ENCODE measurements at regions not wholly inside any gene's neighbourhood (a gene's known extent, or its start where the extent isn't known, plus 50 kb on each side); places are given as distances from the start of the nearest gene placed in this dataset.
"Not testable (repeated sequence)": the region's sequence is repeated elsewhere in the genome, so short reads cannot be mapped to it uniquely, and the experiment has no call there.

DNA sequence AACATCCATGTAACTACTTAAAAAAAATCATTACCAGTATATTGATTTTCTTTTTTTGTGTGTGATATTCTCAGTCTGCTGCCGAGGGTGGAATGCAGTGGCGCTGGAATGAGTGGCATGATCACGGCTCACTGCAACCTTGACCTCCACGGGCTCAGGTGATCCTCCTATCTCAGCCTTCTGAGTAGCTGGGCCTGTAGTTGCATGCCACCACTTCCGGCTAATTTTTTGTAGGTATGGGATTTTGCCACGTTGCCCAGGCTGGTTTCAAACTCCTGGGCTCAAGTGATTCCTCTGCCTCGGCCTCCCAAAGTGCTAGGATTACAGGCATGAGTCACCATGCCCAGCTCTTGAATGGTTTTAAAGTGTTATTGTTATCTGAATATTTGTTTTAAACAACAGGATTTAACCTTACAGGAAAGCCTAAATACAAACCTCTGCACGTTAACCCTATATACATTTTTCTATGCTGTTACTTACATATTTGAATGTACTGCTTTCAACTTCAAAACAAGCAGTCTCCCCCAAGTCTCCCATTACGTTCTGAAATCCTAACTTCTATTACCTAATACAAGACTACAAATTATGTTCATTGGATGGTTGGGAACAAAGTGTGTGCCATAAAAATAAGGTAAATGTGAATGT, 61.7 kb downstream of the KPNA2 start:
- no peak for DNase-seq

- DNase-seq = not testable (repeated sequence)
These were observed 63.8 kb downstream of the KPNA2 start for GRCh38 chr17:68099341-68099753.

DNA sequence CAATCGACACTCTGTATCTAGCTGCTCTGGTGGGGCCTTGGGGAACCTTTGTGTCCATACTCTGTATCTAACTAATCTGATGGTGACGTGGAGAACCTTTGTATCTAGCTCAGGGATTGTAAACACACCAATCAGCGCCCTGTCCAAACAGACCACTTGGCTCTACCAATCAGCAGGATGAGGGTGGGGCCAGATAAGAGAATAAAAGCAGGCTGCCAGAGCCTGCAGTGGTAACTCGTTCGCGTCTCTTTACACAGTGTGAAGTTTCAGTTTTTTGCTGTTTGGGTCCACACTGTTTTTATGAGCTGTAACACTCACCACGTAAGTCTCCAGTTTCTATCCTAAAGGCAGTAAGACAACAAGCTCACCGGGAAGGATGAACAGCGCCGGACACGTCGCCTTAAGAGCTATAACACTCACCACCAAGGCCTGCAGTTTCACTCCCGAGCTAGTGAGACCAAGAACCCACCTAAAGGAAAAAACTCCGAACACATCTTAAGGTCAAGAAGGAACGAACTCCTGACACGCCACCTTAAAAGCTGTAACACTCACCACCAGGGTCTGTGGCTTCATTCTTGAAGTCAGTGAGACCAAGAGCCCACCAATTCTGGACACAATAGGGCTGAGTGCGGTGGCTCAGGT, 64.6 kb downstream of the KPNA2 start:
- no peak for DNase-seq

- peak; percentile 80 for DNase-seq
These were observed 65.8 kb downstream of the KPNA2 start for GRCh38 chr17:68101075-68101986.

DNA sequence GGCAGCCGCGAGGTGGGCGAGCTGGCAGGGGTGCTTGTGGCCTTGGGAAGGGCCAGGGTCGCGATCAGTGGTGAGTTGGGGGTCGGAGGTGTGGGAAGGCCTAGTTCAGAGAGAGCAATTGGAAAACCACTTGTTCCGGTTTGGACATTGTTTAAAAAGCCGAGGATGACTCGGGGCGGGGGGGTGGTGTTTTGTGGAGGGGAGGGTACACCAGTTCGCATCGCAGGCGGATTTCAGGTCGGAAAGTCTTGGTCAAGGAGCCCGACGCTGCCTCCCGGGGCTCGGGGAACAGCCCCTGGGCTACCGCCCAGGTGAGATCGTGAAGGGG, 66.4 kb downstream of the KPNA2 start:
- DNase-seq = no peak

- no peak for DNase-seq
These were observed 66.8 kb downstream of the KPNA2 start for GRCh38 chr17:68102318-68102758.

DNA sequence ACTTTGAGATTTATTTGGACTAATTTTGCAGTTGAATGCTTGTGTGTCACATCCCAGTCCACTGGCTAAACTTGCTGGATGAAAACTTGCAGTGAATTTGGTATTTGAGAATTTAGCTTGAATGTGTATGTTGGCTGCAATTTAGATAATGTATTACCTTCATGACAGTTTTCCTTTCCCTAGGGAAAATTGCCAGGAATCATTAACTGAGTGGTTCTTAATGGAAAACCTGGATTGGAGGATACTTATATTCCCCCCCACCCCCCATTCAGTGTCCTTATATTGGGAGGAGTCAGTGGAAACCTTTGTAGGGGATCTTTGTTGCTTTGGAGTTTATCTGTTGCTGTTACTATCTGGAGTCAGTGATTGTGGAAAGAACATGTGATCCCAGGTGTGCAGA, 67.6 kb downstream of the KPNA2 start:
- DNase-seq = no peak

- no peak for DNase-seq
These were observed 70.5 kb downstream of the KPNA2 start for GRCh38 chr17:68106085-68106484.

GRCh38 chr17:68107373-68107772, 71.8 kb downstream of the KPNA2 start:
- no peak for DNase-seq

DNA sequence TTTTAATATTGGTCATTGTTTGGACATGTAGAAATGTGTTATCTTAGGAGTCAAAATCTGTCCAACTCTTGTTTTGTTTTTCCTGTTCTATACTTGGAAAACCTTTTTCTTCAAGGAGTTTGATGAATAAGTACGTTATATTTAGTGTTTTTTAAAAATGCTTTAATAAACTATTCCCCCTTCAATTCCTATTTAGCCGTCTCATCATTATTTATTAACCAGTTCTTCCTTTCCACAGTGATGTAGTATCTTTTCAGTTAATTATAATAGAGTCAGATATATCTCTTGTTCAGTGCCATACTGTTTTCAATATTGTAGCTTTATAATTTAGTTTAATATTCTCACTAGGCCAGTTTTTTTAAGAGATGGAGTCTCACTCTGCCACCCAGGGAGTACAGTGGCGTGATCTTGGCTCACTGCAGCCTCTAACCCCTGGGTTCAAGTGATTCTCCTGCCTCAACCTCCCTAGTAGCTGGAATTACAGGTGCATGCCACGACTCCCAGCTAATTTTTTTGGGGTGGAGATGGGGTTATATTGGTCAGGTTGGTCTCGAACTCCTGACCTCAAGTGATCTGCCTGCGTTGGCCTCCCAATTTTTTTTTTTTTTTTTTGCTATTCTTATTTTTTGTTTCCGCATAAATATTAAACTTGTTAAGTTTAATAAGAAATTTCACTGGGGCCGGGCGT, 72.9 kb downstream of the KPNA2 start:
- DNase-seq = no peak

GRCh38 chr17:68109404-68109803, 73.9 kb downstream of the KPNA2 start:
- not testable (repeated sequence) for DNase-seq

GRCh38 chr17:68116211-68116610, 80.7 kb downstream of the KPNA2 start:
- DNase-seq = not testable (repeated sequence)

DNA sequence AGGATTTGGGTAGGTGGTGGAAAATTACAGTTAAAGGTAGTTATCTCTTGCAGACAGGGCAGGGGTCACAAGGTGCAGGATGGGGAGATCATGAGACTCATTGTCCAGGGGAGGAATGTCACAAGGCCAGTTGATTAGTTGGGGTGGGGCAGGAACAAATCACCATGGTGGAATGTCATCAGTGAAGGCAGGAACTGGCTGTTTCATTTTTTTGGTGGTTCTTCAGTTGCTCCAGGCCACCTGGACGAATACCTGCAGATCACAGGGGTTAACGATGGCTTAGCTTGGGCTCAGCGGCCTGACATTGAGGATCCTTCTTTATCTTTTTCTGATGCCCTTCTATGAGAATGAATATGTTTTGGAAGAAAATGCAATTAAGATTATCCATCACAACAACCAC, 87.1 kb downstream of the KPNA2 start:
- no peak for DNase-seq

GRCh38 chr17:68125111-68125870, 89.8 kb downstream of the KPNA2 start:
- no peak for DNase-seq

DNA sequence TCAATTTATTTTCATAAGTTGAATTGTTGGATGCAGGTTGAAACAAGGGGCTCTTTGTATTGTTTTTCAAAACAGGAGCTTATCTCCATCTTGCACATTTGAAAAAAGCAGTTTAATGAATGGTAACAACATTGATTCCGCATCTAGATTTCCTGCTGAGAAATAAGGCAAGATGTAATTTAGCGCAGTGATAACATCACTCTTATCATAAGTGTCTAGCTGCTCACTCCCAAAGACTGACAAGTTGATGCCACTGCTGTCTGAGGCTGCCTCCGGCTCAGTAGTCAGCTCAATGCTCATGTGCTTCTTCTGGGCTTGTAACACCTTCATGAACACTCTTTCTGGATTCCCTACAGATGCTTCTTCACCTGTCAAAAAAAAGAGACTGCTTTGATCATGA, 92.4 kb downstream of the KPNA2 start:
- DNase-seq = no peak

- no peak for DNase-seq
These were observed 95.9 kb downstream of the KPNA2 start for GRCh38 chr17:68131456-68131855.

GRCh38 chr17:68133346-68134045, 98.0 kb downstream of the KPNA2 start:
- no peak for DNase-seq

GRCh38 chr17:68134046-68134637, 98.6 kb downstream of the KPNA2 start:
- no peak for DNase-seq

DNA sequence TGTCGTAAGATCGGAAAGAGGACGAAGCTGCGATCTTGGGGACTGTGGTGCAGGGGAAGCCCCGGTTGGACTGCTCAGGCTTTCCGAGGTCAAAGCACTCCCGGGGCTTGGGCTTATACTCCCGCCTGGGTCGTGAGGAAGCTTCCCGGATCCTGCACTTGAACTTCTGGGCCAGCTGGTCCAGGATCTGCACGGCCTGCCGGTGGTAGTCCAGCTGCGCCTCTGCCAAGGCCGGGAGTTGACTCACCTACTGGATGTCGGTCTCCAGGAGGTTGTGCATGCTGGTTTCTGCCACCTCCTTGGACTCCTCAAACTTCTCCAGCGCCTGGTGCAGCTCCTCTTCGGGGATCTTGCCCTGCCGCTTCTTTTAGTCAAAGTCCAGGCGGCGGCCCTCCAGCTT, 99.2 kb downstream of the KPNA2 start:
- no peak for DNase-seq

DNA sequence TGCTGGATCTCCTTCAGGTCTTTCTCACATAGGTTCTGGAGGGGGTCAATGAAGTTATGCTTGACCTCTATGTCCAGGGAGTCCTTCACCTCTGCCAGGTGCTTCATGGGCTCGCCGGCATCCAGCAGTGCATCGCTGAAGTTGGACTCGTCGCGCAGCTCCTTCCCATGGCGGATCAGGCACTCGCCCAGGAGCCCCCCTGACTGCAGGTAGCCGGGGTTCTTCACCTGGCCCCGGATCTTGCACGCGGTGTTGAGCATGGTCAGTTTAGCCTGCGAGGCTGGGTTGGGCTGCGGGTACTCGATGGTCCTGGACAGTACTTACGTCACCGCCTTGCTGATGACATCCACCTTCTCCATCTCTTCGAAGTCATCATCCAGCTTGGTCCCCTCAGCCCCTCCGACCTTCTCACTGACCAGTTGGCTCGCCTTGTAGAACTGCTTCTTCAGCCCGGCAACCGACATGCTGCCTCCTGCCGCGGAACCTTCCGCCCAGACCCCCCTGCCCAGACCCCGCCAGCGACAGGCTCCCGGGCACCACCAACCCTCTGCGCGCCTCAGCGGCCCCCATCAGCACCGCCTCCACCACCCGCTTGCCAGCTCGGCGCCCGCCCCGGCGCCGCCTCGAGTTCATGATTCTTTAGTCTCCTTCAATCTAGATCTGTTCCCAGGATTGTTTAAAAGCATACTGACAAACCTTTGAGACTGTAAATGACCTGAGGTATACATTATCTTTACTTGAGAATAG, 99.8 kb downstream of the KPNA2 start:
- no peak for DNase-seq

DNA sequence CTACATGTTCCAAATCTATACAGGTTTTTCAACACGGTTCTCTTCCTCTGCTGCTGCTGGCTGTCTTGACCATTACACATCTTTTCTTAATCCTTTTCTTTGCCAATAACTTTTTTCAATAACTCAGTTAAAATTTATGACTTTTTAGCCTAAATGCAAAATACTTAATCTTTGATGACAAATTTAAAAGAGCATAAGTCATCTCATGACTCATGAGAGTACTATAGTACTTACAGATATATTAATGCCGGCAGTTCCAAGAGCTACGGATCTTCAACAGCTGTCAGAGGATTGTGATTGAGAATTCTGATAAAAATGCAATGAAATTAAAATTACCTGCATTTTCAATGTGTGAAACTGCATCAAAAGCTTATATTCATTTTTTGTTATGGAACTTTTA, 105.5 kb downstream of the KPNA2 start:
- DNase-seq = no peak
